ENCODE measurements at regions not wholly inside any gene's neighbourhood (a gene's known extent, or its start where the extent isn't known, plus 50 kb on each side); places are given as distances from the start of the nearest gene placed in this dataset.
"Not testable (repeated sequence)": the region's sequence is repeated elsewhere in the genome, so short reads cannot be mapped to it uniquely, and the experiment has no call there.

DNA sequence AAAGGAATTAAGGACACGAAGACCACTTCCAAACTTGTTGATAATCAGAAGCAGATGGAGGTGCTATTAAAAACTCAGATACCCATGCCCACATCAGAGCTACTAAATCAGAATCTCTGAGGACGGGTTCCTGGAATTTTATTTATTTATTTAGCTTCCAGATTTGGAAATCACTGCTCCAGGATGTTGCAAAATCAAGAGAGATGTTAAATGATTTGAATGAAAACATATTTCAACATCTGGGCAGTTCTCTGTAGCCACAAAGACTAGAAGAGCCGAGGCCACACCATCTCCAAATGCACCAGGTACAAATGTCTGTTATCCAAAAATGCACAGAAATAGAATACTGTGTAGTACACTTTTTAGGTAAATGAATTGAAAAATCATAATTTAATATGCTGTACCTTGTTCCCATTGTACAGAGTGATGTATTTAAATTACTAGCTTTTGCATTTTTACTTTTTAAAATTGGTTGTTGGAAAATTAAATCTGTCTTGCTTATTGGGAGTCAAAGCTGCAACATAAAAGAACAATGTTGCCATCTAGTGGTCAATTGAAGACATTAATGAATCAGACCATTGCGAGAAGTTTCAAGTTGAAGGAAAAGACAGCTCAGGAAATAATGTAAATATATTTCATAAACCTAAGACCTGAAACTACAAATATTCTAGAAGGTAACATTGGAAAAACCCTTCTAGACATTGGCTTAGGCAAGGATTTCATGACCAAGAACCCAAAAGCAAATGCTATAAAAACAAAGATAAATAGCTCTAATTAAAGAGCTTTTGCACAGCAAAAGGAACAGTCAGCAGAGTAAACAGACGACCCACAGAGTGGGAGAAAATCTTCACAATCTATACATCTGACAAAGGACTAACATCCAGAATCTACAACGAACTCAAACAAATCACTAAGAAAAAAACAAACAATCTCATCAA is 151.3 kb upstream of the TTC29 start:
- no peak for DNase-seq (ENCODE audit: low read depth in 1 of 2, low spot score in 1 of 2)

DNA sequence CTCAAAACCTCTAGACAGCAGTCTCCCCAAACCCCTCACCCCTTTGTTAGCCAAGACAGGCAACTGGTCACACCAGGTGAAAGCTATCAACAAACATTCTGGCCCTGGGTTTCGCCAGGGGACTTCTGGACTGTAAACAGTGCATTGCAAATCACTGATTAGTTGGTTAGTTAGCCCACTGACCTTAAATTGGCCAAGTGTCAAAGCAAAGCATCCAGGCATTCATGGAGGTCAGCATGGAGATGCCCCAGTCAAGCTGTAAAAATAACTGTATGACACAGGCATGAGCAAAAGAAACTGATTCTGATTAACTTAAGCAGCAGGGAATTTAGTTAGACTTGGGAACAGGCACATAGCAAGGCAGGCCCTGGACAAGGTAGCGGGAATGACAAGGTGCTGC is 156.0 kb upstream of the TTC29 start:
- no peak for DNase-seq (ENCODE audit: low read depth in 1 of 2, low spot score in 1 of 2)

DNA sequence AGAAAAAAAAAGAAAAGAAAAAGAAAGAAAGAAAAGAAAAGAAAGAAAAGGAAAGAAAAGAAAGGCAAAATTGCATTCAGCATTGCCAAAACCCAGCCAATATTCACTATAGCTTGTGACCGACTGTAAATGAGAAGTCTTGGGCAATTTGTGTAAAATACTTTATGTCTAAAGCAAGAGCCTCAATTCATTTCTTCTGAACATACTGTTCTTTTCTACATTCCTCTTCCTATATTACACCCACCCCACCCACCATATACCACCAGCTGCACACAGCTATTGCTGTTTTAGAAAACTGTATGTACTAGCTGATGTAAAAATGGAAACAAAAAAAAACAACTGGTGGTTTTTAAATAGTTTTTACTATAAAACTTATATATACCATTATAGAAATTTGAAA is 156.9 kb upstream of the TTC29 start:
- no peak for DNase-seq (ENCODE audit: low read depth in 1 of 2, low spot score in 1 of 2)

DNA sequence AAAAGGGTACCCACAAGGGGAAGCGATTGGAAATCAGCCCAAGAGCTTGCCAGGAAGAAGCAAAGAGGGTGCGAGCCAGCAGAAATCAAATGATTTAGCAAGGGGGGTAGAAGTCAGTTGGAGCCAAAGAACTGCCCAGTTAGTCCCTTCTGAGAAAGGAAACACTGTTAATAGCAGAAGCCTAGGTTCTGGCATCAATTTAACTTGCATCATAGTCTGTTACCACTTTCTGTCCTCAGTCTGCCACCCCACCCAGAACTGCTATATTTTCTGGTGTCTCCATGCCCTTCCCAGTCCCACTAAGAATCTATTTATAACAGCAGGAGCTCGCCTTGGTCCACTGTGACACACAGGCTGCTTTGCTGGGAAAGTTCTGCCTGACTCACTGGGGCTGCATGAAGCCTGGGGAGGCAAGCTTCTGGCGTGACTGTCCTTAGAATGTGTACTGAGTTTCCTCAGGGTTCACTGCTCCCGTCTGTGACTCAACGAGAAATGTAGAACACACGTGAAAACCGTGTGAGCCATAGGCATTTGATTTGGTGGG is 157.8 kb upstream of the TTC29 start:
- DNase-seq (ENCODE audit: low read depth in 1 of 2, low spot score in 1 of 2), result no peak

DNA sequence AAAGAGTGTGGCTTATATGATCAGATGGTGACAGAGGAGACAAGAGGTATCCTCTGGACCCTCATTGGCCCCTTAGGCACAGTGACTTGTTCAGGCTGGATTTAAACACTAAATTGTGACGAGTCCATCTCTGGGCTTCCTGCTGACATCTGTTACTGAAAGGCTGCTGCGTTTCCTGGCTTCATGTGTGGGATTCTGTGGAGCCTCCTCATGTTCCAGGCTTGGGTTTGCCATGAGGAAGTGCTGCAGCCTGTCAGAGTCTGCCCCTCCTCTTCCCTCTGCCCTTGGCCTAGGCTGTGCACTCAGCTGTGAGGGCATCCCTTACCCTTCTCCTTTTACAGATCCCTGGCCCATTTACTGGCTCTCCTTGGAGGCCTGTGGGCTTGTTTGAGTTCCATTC is 159.1 kb upstream of the TTC29 start:
- no peak for DNase-seq (ENCODE audit: low read depth in 1 of 2, low spot score in 1 of 2)

DNA sequence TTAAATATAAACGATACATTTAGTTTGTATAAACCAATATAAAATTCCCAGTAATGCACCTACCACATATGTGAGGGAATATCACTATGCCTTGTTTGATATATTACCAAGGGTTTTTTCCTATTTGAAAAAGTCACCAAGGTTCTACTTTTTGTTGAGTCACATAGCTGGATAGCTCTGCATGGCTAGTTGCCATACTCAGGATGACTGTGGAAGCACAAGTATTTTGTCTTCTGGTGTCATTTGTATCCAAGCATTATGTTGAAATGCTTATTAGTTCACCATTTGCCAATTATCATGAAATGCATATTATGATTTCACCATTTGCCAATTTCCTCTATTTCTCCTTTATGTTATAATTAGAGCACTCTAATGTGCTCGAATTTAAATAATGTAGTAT is 162.7 kb upstream of the TTC29 start:
- DNase-seq (ENCODE audit: low read depth in 1 of 2, low spot score in 1 of 2), result no peak

DNA sequence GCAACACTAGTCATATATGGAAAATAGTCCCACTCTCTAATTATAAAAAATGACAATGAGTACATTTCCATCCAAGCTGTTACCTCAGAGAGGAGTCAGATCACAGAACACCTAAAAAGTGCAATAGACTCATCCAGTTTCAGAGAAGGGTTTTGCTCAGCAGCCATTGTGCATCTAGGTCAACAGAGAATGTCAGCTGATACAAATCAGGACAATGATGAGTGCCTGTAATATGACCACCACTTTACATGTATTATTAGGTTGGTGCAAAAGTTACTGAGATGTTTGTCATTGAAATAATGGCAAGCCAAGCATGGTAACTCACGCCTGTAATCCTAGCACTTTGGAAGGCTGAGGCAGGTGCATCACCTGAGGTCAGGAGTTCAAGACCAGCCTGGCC is 164.1 kb upstream of the TTC29 start:
- DNase-seq (ENCODE audit: low read depth in 1 of 2, low spot score in 1 of 2), result no peak

DNA sequence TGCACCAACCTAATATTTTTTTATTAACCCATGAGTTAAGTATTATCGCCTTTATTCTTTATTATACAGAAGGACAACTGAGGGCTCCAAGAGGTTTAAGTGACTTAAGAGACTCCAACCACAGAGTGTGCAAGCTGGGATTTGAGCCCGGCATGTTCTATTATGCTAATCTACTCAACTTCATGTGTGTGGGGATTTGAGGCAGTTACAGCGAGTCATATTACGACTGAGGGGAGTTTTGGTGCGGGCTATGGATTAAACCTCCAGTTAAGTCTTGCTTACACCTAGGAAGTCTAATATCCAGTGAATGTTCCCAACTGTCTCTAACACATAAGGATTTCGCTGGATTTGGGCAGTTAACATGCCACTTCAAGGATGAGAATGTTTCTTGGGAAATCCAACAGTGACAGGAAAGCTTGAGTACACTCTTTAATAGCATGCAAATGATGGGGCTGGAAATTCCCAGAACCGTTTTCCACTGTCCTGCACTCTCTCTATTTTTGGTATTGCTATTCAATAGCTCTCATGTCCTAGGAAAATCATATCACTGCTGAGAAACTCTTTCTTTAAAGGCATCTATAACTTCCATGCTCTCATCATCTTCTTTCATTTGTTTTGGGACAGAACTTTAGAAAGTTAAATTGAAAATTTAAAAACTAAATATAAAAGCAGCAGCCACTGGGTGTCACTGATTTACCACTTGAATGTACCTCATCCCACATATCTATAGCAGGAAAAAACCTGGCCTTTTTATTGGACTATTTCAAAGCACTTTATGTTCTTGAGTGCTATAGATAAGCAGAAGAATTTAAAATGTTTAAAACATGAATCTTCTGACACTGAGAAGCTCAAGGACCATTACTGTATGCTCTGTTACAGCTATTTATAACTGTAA is 165.1 kb upstream of the TTC29 start:
- DNase-seq (ENCODE audit: low read depth in 1 of 2, low spot score in 1 of 2), result no peak

DNA sequence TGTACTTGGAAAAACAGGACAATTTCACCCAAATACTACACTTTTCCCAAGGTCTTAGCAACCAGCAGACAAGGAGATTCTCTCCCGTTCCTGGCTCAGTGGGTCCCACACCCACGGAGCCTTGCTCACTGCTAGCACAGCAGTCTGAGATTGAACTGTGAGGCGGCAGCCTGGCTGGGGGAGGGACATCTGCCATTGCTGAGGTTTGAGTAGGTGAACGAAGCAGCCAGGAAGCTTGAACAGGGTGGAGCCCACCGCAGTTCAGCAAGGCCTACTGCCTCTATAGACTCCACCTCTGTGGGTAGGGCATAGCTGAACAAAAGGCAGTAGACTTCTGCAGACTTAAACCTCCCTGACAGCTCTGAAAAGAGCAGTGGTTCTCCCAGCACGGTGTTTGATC is 166.5 kb upstream of the TTC29 start:
- not testable (repeated sequence) for DNase-seq (ENCODE audit: low read depth in 1 of 2, low spot score in 1 of 2)

DNA sequence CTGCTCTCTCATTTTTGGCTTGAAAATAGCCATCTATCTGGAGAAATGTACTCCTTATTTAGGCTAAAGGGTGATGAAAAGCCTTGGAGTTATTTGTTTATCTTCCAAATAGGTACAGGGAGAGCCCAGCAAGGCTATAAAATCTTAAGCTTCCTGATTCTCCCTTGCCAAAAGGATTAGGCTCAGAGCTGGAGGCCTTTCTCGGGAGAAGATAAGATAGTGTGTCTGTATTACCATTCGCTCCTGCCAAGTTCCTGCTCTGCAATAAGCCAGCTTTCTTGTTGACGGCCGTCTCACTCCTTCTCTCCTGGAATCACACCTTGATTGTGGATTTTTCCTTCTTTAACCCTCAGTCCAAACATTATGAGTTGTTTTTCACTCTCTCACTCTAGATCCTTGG is 171.8 kb upstream of the TTC29 start:
- DNase-seq (ENCODE audit: low read depth in 1 of 2, low spot score in 1 of 2), result no peak

DNA sequence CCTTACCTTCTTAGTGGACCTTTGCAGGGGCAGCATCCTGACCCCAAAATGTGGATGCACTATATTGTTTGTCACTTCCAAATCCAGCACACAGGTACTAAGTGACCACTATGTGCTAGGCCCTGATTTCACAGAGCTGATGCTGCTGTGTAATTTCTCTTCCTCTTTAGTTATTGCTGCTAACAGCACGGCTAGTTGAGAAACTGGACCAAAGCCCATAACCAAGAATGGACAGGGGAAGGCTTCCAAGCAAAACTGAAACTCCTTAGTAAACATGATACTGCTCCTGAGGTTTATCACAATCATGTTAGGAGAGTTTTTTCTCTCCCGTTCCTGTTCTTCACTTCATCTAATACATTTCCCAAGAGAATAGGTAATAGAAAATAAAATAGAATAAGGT is 172.9 kb upstream of the TTC29 start:
- no peak for DNase-seq (ENCODE audit: low read depth in 1 of 2, low spot score in 1 of 2)

DNA sequence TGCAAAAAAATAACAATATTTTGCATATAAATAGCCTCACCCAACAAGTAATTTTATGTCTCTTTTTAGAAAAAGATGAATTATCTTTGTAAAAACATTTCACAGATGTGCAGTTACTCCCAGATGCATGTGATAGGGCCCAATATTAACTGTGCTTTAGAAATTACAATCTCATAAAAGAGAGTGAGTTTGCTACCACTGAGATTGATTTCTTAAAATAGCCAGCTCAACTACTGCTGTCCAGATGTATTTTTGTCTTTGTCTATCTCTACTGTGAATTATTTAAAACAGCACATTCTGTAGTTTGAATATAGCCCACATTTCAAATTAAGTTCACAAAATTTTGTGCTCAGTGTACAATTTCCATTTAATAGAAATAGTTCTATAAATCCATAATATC is 177.0 kb upstream of the TTC29 start:
- DNase-seq (ENCODE audit: low read depth in 1 of 2, low spot score in 1 of 2), result no peak

DNA sequence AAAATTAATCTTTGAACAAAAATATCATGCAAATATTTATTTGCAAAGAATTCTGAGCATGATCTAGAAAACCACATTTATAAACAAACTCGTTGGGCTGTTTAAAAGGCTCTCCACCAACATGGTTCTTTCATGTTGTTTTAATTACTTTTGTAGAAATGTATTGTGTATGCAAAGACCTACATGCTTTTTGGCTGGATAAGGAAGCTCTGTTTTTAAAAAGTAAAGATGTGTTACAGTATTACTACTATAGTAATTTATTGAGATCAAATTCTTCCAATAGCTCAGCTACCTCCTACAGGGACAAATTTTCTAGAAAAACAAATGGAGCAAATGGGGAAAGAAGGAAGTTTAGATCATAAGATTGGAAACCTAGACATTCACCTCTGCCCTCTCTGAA is 177.5 kb upstream of the TTC29 start:
- no peak for DNase-seq (ENCODE audit: low read depth in 1 of 2, low spot score in 1 of 2)

DNA sequence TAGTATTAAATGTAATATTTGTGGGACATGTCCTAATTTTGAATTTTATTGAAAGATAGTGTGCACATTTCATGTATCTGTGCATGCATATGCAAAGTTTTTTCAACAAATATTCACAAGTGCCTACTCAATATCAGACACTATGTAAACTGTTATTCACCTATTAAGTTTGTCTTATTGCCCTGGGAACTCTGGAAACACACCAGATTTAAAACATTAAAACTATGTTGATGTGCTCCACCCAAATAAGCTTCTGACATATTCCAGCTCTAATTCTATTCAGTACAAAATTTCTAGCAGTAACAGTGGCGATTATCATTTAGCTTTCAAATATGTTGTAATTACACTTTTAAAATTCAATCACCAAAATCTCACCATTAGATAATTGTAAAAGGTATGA is 183.1 kb upstream of the TTC29 start:
- DNase-seq (ENCODE audit: low read depth in 1 of 2, low spot score in 1 of 2), result no peak

DNA sequence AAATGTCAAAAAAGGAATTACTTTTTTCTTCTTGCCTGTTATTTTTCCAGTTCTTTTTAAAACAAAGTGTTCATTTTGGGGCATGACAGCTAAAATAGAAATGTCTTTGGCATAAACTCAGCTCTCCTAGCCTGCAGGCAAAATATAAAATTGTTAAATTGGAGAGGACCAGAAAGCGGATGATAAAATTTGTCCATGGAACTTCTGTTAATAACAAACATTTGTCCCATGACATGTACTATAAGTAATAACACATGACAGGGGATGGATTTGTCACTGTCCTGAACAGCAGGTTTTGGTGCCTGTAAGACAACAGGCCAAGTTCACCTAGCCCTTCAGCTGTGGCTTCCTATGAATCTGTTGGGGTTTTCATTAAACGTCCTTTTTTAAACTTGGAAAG is 184.0 kb upstream of the TTC29 start:
- no peak for DNase-seq (ENCODE audit: low read depth in 1 of 2, low spot score in 1 of 2)

DNA sequence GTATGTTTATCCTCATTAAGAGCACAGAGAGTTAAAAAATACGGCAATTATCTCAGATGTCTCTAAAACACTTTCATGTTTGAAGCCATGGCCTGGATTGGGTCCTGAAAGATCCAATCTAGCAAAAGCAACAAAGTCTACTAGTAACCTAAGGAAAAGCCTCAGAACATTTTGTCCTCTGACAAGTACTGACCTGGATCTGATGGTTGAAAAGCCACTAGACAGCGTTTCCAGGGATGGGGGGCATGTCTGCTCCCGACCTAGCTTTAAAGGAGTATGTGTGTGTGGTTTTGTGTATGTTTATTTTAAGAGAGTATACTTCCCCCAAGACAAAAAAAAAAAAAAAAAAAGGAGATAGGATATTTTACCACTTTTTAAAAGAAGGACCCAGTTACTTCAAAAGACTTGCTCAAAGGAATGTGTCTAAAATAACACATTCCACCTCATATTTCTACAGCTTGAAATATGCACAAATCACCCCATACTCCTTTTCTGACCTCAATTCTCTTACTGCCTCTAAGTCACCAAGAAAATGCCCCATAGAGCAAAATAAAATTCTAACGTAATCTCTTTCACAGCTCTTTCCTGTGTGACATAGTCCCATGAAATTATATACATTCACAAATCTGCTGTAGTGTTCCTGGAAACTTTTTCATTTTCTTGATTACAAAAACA is 189.0 kb upstream of the TTC29 start:
- DNase-seq (ENCODE audit: low read depth in 1 of 2, low spot score in 1 of 2), result no peak

DNA sequence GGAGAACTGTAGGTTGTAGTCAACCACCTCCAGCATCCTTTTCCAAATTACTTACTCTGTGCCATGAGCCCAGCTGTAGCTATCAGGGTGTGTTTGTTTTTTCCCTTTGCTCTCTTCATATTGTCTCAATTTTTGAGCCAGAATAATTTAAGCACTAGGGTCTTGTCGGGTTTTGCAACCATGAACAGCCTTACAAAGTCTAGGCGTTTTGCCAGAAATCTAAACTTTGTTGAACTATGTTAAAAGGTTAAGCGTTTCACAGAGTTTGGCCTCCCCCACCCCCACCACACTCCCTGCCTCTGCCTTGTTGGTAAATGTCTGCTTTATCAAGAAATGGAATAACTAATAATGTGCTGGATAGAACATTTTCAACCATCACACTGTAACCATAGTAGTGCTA is 190.6 kb upstream of the TTC29 start:
- DNase-seq (ENCODE audit: low read depth in 1 of 2, low spot score in 1 of 2), result no peak

DNA sequence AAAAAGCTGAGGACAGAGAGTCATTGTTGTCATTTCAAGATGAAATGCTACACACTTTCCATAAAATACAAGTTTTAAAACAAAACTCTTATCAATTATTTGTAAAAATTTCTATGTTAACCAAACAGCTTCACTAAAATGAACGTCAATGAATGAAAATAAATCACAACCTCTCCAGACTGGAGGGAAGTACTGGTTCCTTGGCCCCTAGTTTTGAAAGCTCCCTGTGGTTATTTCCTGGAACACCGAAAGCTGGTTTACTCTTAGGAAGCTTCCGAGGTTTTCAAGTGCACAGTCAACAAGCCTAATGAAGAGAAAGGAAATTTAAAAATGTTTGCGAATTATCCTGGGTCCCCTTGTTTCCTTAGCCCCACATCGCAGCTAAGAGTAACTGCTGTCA is 191.1 kb upstream of the TTC29 start:
- DNase-seq (ENCODE audit: low read depth in 1 of 2, low spot score in 1 of 2), result no peak

DNA sequence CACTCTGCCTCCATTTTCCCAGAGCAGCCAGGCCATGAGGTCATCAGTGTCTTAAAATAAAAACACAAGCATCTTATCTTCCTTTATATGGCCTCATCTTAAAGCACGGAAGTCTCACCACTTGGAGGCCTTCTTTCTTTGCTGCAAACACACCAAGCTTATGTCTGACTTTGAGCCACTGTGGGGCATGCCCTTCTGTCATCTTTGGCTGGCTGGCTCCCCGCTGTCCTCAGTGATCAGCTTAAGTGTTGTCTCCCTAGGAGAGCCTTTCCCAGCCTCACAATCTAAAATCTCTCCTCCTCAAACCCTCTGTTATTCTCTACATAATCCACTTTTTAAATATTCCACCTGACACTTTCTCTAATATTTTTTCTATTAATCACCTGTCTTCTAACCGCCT is 191.6 kb upstream of the TTC29 start:
- DNase-seq (ENCODE audit: low read depth in 1 of 2, low spot score in 1 of 2), result no peak

DNA sequence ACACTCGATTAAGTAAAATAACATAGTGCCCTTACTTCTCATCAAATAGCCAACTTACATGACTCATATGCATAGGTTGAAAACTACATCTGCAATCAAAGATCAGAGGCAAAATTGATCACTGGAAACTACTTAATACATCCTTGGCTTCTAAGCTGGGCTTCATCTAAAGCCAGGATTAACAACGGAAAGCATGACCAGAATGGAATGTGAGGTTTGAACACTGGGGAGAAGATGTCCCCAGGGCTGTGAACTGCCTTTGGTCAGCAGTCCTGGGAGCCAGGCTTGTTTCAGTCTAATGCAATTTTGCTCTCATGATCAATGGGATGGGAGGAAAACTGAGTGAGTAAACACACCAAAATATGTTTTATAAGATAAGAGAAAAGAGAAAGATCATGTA is 192.5 kb upstream of the TTC29 start:
- no peak for DNase-seq (ENCODE audit: low read depth in 1 of 2, low spot score in 1 of 2)

DNA sequence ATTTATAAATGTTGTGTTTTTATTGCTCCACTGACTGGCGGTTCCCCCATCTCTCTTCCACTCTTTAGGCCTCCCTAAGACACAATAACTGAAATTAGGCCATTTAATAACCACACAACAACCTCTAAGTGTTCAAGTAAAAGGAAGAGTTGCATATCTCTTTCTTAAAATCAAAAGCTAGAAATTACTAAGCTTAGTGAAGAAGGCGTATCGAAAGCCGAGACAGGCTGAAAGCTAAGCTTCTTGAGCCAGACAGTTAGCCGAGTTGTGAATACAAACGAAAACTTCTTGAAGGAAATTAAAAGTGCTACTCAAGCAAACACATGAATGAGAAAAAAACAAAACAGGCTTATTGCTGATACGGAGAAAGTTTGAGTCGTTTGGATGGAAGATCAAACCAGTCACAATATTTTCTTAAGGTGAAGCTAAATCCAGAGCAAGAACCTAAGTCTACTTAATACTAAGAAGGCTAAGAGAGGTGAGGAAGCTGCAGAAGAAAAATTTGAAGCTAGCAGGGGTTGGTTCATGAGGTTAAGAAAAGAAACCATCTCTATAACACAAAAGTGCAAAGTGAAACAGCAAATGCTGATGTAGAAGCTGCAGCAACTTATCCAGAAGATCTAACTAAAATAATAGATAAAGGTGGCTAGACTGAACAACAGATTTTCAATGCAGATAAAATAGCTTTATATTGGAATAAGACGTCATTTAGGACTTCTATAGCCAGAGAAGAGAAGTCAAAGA is 194.0 kb upstream of the TTC29 start:
- no peak for DNase-seq (ENCODE audit: low read depth in 1 of 2, low spot score in 1 of 2)
